Smooth muscle cell of the brain vasculature (primary cell): ENCODE measurements at regions not wholly inside any gene's neighbourhood (a gene's known extent, or its start where the extent isn't known, plus 50 kb on each side); places are given as distances from the start of the nearest gene placed in this dataset.

Experiments used
- DNase-seq: peaks from one replicate; pipeline ENCODE4 v3.0.0-alpha.2; 2012; ENCODE audit warnings: low read depth, low spot score

DNA sequence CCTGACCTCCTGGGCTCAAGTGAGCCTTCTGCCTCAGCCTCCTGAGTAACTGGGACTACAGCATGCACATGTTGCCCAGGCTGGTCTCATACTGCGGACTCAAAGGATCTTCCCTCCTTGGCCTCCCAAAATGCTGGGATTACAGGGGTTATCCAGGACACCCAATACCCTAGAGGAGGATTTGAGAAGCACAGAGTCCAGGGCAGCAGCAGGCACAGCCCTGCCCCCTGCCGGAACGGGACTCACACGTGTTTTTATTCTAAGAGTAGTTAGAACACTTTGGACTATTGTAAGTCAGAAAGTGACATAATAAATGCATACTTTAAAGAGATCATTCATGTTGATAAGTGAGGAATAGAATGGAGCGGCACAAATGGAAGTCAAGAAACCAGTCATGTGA, 80.2 kb downstream of the C6orf118 start:
- DNase-seq = no peak

DNA sequence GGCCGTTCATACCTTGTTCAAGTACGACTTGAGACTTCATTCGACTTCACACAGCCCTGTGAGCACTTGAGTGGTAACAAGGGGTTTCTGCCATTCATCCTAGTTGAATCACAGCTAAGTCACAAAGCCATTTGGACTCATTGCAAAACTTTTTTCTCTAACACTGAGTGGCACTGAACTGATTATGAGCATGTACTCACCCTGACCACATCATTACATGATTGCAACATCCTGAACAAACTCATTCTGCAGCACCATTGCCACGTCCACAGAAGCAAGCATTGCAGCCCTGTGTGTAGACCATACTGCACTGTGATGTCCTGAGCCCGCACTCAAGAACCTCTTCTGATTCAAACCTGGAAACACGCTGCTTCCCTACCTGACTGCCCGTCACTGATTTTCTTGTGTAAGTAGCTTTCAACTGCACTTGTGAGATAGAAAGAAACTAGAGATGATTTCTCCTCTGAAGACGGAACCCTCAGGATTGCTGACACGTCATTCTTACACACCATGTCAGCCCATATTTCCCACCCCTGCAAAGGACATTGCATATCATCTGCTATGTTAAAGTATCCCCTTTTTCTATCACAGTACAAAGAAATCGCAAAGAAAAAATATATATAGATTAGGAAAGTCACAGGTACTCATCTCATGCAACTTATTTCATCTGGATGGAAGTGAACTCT, 81.6 kb downstream of the C6orf118 start:
- no peak for DNase-seq

DNA sequence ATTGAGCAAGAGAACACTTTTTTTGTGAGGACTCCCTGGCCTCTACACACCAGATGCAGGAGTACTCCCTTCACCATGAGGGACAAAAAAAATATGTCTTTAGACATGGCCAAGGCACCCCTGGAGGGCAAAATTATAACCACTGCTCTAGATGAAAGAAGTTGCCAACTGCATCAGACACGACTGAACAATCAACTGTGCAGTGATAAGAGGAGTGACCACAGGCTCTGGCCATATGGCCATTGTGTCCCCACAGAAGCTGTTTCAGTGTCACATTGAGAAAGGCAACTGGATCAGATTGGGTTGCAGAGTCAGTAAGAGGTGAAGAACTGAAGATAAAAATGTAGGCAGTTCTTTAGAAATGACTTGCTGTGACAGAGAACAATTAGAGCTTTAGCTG, 85.7 kb downstream of the C6orf118 start:
- no peak for DNase-seq

DNA sequence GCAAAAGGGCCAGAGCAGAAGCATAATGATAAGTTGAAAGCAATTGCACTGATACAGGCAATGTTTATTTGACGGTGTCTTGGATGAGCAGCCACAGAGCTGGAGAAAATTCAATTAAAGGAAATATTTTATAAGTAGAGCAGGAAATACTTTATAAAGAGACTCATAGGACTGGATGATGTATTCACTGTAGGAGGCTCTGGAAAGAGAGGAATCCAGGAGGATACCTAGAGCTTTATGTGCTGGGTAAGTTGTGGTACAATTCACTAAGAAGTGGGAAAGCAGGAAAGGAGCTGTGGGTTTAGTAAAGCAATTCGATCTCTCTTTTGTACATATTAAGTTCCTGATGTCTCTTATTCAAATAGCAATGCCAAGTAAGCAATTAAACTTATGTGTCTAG, 86.3 kb downstream of the C6orf118 start:
- no peak for DNase-seq

DNA sequence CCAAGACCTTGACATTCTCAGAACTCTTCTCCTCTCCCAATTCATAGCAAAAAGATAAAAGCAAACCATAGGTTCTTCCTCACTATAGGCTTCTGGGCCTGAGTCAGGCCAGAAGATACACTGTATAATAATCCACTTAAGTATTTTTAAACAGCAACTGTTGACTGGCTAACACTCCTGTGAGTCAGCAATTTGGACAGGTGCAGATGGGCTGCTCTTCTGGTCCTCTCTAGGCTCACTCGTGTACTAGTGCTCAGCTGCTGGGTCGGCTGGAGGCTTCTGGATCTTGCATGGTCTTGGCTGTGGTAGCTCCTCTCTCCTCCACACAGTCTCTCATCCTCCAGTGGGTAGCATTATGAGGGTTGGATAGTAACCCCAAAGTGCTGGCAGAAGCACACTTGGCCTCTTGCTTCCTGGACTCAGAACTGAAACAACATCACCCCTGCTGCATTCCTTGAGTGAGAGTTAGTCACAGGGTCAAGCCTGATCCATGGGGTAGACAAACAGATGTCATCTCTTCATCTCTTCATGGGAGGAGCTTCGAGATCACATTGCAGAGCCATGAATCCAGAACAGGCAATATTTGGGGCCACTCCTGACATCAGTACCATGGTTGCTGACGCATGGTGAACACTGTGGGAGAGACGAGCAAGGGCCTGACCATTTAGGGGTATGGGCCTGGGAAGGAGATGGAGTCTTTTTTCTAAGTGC, 86.9 kb downstream of the C6orf118 start:
- DNase-seq = no peak

DNA sequence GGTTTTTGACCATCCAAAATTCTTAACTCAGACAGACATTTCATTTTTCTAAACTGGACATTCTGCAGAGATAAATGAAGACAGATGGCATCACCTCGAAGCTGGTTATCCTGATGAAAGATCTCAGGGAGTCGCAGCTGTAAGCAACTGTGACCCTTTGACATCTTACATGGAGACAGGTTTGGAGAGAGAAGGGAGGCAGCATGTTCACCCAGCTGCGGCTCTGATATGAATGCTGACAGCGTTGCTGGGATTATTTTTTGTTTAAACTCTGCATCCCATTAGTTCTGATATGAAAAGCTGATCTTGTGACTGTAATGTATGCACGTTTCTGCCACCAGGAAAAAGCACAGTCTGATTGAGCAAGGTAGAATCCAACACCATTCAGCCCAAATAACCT, 89.4 kb downstream of the C6orf118 start:
- no peak for DNase-seq

DNA sequence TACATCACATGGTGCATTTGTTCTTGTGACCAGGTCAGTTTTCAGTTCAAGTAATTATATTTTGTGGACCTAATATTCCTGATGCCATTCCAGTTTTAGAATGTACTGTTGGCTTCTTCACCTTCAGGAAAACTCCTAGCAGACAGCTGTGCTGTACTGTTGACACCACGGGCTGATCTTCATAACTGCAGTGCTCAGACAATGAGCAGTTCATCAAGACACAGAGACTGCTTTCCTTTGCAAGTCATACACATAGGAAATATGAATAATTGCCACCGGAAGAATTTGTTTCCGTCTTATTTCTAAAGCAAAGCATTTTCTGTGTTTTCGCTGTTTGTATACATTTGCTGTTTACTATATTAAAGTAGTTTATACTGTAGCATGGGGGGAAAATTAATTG, 89.8 kb downstream of the C6orf118 start:
- DNase-seq = no peak

DNA sequence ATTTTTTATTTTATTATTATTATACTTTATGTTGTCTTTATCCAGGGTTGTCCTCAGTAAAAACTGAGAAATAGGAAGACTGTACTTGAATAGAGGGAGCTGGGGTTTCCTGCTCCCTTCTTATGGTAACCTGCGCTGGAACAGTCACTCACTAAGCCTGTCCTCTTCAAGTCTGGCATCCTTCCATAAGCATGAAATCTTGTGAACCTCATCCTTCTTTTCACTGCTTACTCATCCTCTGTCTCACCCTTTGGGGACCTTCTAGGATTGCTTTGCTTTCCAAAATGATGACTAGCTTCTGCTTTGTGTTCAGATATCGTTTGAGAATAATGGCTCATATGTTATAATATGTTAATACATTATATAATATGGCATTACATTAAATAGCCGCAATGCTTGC, 90.6 kb downstream of the C6orf118 start:
- DNase-seq = no peak

DNA sequence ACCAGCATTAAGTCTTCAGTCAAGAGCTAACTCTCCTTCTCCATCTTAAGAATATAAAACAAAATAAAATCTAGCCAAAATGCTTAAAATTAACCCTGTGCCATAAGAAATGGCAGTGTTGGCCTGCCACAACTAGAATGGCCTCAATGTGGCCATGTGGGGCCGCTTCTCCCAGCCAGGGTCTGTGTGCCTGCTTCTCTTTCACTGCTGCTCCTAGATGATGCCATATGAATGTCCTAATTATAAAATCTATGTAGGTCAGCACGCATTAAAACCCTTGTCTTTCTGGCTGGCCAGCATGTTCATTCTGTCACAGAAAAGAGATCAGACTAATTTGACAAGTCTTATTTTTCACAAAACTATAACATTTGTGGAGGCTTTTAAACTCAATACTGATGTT, 102.6 kb downstream of the C6orf118 start:
- no peak for DNase-seq

DNA sequence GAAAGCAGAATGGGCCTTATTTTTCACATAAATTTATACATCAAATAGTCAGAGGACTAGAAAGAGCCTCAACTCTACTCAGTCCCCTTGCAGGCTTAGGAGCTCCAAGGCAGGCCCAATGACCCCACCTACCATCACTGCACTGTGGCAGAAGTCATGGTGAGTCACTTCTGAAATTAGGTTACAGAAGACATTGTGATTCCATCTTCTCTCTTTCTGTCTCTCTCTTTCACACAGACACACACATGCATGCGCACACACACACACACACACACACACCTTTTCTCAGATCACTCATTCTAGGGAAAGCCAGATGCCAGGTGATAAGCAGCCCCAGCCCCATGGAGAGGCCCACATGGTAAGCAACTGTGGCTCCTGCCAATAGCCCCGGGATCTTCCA, 103.8 kb downstream of the C6orf118 start:
- DNase-seq = no peak

DNA sequence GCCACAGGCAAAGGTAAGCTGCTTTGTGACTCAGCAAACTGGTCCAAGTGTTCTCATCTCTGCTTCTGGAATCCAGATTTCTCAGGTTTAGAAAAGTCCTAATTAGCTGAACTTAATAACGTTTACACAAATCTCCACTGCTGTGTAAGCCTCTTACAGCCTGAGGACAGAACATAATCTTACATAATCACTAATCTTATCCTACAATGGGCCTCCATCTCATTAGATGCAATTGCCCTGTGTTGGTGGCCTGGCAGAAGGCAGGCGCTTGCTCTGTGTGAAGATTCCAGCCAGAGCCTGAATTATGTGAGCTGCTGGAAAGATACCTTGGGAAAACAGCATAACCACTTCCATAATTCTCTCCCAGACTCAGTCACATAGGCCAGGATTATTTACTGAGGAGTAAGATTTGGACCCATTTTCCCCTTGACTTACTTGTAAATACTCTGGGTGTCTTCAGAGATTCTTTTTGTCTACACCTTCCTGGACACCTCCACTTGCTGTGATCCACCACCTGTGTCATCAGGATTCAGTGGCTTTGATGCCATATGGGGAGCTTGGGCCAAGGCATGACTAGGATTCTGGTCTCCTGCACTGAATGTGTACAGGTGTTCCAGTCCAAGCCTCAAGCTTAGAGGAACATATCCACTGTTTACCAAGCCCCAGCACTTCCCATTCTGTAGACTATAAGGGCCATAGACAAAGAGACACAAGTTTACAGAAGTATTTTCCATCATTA, 104.4 kb downstream of the C6orf118 start:
- DNase-seq = no peak

DNA sequence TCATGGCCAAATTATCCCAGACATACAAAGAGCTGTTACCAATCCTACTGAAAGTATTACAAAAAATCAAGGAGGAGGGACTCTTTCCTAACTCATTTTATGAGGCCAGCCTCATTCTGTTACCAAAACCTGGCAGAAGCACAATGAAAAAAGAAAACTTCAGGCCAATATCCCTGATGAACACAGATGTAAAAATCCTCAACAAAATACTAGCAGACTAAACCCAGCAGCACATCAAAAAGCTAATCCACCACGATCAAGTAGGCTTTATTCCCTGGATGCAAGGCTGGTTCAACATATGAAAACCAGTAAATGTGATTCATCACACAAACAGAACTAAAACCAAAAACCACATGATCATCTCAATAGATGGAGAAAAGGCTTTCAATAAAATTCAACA, 109.2 kb downstream of the C6orf118 start:
- DNase-seq = no peak

DNA sequence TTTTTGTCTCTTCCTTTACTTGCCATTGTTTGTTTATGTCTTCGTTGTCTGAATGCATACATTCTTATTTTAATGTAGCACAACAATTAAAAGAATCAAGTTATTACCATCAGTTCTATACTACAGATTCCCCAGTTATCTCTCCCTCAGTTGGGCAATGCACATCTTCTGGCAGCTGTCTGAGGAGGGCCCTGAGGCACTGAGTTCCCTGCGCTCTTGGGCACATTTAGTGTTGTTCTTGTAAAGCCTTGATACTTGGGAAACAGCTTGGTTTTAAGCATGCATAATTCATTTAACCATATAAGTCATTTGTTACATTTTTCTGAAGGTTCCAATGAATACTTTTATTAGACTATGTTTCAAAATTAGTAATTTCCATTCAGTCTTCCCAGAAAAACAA, 117.9 kb downstream of the C6orf118 start:
- DNase-seq = no peak

DNA sequence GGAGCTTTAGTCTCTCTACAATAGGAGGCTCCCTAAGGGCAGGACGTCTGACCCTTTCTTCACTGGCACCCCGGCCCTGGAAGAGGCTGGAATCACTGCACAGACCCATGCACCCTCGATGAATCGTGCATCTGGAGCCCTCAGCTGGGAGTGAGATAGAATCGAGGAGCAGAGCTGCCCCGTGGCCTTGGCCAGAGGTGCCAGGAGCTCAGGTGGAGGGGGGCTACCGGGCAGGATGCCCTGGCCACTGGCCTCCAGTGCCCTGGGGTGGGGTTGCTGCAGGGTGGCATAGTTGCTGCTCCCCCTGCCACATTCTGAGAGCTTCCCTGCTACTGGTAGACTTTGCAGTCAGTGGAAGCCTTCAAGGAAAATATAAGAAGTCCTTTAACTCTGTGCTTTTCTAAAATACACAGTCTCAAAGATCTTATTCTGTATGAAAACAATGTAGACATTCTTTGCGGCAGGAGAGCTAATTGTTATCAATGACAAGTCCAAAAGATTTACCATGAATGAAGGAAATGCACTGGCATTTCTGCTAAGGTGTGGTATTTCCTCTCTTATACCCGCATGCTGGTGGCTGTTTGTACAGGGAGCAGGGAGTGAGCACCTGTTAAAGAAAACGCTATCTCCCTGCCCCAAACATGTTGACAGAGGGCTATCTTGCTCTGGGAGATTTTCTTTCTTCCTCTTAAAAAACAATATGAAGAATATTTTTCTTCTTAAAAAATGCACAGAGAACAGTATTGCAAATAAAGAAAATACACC, 122.8 kb downstream of the C6orf118 start:
- no peak for DNase-seq

DNA sequence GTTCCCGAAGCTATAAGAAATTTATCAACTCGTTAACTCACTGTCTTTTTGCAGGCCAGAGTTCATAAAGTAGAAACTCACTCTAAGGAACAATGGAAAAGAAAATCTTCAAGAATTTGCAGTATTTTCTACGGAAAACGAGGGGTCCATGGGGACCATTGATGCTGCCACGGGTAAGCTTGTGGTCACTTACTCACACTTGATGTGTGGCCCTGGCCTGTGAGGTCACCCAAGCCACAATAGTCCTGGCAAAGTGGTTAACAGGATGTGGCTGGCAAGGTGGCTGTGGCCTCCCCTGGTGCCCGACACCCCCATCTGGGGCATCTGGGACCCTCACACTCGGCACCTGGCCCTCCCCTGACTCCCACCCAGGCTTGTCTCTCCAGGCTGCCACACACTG, 123.4 kb downstream of the C6orf118 start:
- DNase-seq = no peak

DNA sequence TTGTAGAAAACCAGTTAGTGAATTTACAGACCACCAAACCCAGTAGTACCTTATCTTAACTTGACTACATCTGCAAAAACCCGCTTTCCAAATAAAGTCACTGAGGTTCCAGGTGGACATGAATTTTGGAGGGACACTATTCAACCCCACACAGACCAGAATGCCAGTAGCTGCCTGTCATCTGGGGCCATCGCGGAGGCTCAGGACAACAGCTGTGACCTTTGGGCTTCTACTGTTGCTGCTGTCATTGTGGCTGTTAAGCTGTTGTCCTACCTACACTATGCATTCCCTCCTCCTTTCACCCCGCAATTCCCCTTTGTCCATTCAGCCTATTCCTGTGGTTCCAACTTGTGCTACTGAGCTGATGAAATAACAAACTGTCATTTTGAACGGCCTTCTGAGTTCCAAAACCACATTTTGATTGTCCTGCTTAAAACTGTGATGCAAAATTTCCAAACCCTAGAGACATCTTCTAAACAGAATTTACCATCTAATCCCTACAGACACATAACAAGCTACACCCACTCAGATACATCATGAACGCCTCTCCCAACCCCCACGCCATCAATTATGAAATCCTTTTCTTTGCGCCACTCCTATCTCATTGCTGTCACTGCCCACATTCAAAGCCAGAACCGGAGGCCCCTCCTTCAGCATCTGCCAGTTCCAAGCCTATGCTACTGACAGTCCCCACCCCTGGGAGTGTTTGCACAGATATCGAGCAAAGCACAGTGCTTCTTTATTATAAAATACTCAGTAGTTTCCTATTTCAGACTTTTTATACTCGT, 125.0 kb downstream of the C6orf118 start:
- no peak for DNase-seq

DNA sequence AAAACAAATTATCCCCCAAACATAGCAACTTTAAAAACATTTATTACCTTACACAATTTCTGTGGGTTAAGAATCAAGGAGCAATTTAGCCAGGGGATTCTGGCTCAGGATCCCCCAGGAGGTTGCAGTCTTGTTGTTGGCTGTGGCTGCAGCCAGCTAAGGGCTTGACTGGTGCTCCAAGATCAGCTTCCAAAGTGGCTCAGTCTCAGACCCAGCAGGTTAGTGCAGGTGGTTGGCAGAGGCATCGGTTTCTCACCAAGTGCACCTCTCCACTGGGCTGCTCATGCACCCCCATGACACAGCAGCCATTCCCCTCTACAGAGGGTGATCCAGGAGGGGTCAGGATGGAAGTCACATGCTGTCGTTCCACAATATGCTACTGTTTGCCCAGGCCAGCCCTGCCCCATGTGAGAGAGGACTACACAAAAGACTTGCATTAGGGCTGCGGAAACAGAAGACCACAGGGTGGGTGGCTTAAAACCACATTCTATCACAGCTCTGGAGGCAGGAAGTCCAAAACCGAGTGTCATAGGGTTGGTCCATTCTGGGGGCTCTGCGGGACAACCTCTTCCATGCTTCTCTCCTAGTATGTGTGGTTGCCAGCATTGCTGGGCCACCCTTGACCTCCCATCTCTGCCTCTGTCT, 125.8 kb downstream of the C6orf118 start:
- no peak for DNase-seq

DNA sequence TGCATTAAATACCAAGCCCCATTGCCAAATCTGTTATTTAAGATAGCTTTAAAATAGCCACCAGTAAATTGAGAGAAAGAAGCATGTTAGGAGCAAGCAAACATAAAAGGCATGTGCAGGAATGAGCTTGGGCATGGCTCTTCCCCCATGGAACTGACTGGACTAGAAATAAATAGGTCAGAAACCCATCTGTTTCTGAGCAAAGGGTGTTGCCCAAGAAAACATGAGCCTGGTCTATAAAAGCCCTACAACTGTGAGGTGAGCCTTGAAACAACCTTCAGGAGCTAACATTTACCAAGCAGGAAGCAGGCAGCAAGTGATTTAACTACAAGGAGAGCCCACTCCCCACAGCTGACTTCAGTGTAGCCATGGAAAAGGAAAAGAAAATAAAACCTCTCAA, 126.3 kb downstream of the C6orf118 start:
- no peak for DNase-seq

DNA sequence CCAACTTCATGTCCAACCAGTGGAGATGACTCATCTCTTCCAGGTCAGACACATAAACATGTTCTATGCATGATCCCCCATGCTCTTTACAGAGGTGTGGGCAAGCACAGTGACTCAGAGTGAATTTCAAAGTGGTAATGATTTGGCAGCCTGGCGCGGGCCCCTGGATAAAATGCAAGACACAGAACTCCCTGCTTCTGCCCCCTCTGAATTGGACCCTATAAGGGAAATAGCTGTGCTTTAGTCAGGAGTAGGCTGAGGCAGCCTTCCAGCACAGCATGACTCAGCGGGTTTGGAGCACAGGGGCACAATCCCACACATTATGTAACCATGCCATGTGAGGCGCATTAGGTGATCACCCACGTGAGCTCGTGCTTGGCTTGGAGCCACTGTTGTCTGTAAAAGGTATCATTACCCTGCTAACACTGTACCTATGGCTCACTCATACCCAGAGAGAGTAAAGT, 127.4 kb downstream of the C6orf118 start:
- no peak for DNase-seq

DNA sequence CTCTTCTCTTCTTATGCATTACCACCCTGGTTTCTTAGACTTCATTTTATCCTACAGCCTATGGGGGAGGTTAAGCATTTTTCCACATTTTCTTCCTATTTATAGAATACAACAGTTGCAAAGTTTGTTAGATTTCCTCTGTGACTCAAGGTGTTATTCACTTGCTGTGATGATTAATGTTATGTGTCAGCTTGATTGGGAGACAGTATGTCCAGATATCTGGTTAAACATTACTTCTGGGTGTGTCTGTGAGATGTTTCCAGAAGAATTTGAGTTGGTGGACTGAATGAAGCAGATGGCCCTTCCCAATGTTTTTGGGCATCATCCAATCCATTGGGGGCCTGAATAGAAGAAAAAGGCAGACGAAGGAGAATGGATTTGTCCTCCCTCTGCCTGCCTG, 131.3 kb downstream of the C6orf118 start:
- no peak for DNase-seq

DNA sequence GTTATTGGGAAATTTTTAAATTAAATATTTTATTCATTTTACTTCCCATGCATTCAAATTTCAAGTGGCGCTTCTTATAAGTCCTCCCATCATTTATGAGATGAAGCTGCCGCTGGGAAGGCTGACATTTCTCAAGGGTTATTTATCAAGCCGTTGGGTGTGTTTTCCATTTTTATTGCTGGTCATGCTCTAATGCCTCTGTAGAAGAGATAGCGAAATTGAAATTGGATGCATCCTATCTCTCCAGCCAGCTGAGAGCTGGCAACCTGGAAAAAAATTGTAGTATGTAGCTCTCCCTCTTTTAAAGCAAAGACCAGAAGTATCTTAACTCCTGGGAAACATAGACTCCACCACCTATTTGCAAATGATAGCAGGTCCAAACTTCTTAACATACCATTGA, 135.9 kb downstream of the C6orf118 start:
- no peak for DNase-seq
